Brain microvascular endothelial cell (primary cell): ENCODE measurements at regions not wholly inside any gene's neighbourhood (a gene's known extent, or its start where the extent isn't known, plus 50 kb on each side); places are given as distances from the start of the nearest gene placed in this dataset.

Experiments used
- DNase-seq: peaks from one replicate; pipeline ENCODE4 v3.0.0-alpha.2; 2020
- H3K27ac ChIP-seq: fragments of 250-450 bp; sonication (Bioruptor Pico); 2 replicates; pipeline ENCODE4 v1.5.1; 2020; ENCODE audit warnings: mild to moderate bottlenecking, moderate library complexity
- H3K27me3 ChIP-seq: fragments of 250-450 bp; sonication (Bioruptor Pico); replicated peaks from 2 replicates; pipeline ENCODE4 v1.5.1; 2020; ENCODE audit warnings: mild to moderate bottlenecking
- H3K36me3 ChIP-seq: fragments of 250-450 bp; sonication (Bioruptor Pico); replicated peaks from 2 replicates; pipeline ENCODE4 v1.5.1; 2020; ENCODE audit warnings: mild to moderate bottlenecking
- H3K4me3 ChIP-seq: 2 replicates; pipeline ENCODE4 v1.5.1; 2011; ENCODE audit warnings: low read depth, mild to moderate bottlenecking, control low read depth, low read length, moderate library complexity
- CTCF ChIP-seq: IDR thresholded peaks from 2 replicates; pipeline ENCODE4 v1.5.1; 2011; ENCODE audit warnings: low read depth, mild to moderate bottlenecking, moderate library complexity, low read length, control low read depth, inconsistent platforms; ENCODE audit errors: missing control alignments
- in situ Hi-C: cut with HindIII; loops from 2 replicates; pipeline ENCODE4 v1.10.0; 2017; ENCODE audit warnings: low sequenced_read_pairs, low pct_ligation_motif_present

- no peak for DNase-seq
- H3K27me3 ChIP-seq: no peaks in the 10 kb centered on the region
- H3K4me3 ChIP-seq: no peak overlapping the region
- in situ Hi-C loops: no loop called here
- H3K27ac ChIP-seq: no peak overlapping the region
- TF ChIP-seq CTCF: no peak
- H3K36me3 ChIP-seq: no peaks in the 10 kb centered on the region
These were observed 362.3 kb upstream of the EEF2KMT start for GRCh38 chr16:5459863-5460262.

GRCh38 chr16:5455110-5455509 lies 357.5 kb upstream of the EEF2KMT start:
- in situ Hi-C loops: no loop called here
- Histone ChIP-seq H3K27me3 (no peaks in the 10 kb centered on the region), H3K36me3 (no peaks in the 10 kb centered on the region), H3K4me3 (no peak overlapping the region), H3K27ac (no peak overlapping the region)
- TF ChIP-seq CTCF: no peak
- DNase-seq: no peak

GRCh38 chr16:5454349-5454748 lies 356.8 kb upstream of the EEF2KMT start:
- TF ChIP-seq CTCF: no peak
- in situ Hi-C loops: no loop called here
- no peaks in the 10 kb centered on the region for H3K36me3 ChIP-seq
- no peak overlapping the region for H3K4me3 ChIP-seq
- no peak overlapping the region for H3K27ac ChIP-seq
- no peak for DNase-seq
- no peaks in the 10 kb centered on the region for H3K27me3 ChIP-seq

- no peak for DNase-seq
- no peak overlapping the region for H3K27ac ChIP-seq
- no peak overlapping the region for H3K4me3 ChIP-seq
- no peaks in the 10 kb centered on the region for H3K27me3 ChIP-seq
- TF ChIP-seq CTCF: no peak
- in situ Hi-C loops: no loop called here
- no peaks in the 10 kb centered on the region for H3K36me3 ChIP-seq
These were observed 354.0 kb upstream of the EEF2KMT start for GRCh38 chr16:5451641-5452040.

GRCh38 chr16:5450409-5451104 lies 353.0 kb upstream of the EEF2KMT start:
- no peak overlapping the region for H3K27ac ChIP-seq
- no peak for DNase-seq
- H3K27me3 ChIP-seq: no peaks in the 10 kb centered on the region
- no peak for TF ChIP-seq CTCF
- no peaks in the 10 kb centered on the region for H3K36me3 ChIP-seq
- in situ Hi-C loops: no loop called here
- no peak overlapping the region for H3K4me3 ChIP-seq

GRCh38 chr16:5449901-5450300 lies 352.3 kb upstream of the EEF2KMT start:
- in situ Hi-C loops: no loop called here
- Histone ChIP-seq H3K27me3 (no peaks in the 10 kb centered on the region), H3K36me3 (no peaks in the 10 kb centered on the region), H3K4me3 (no peak overlapping the region), H3K27ac (no peak overlapping the region)
- no peak for DNase-seq
- no peak for TF ChIP-seq CTCF
